IMR-90 (cell line): ENCODE measurements at regions not wholly inside any gene's neighbourhood (a gene's known extent, or its start where the extent isn't known, plus 50 kb on each side); places are given as distances from the start of the nearest gene placed in this dataset.

Source experiments
- ATAC-seq: fragments of 200-7000 bp; cut with Tn5 transposase; 2 replicates; pipeline ENCODE4 v1.9.1; 2020; ENCODE audit warnings: low read depth, mild to moderate bottlenecking, moderate library complexity
- BruUV-seq: library from RNA; stranded (reverse); fragments of 400-500 nt; replicated peaks from 2 replicates; lab custom pipeline; 2021; lab: Mats Ljungman, UMichigan
- CTCF ChIA-PET: fragments of 300-600 bp; formaldehyde crosslinking; extraction: SDS; loops from one replicate; lab custom pipeline; 2021; ENCODE audit warnings: antibody characterized with exemption; lab: Yijun Ruan, JAX
- POLR2A ChIA-PET: fragments of 300-600 bp; sonication (Branson Sonifier 250); formaldehyde crosslinking; loops from one replicate; lab custom pipeline; 2022; ENCODE audit warnings: antibody characterized with exemption; ENCODE audit not compliant: unreplicated experiment; lab: Charles Lee
- DNase-seq: peaks from one replicate; pipeline ENCODE4 v3.0.0; 2013
- H2AFZ ChIP-seq: replicated peaks from 2 replicates; pipeline ENCODE3; 2013; ENCODE audit warnings: low read length, mild to moderate bottlenecking; ENCODE audit not compliant: poor library complexity
- H2AK5ac ChIP-seq: 2 replicates; pipeline ENCODE4 v1.6.1; 2013; ENCODE audit warnings: low read depth, low read length, inconsistent platforms
- H2AK9ac ChIP-seq: replicated peaks from 2 replicates; pipeline ENCODE3; 2013; ENCODE audit warnings: mild to moderate bottlenecking, low read depth, low read length, moderate library complexity; ENCODE audit not compliant: poor library complexity
- H2BK120ac ChIP-seq: 2 replicates; pipeline ENCODE4 v1.6.1; 2013; ENCODE audit warnings: low read depth, low read length, inconsistent platforms
- H2BK15ac ChIP-seq: 3 replicates; pipeline ENCODE4 v1.6.1; 2013; ENCODE audit warnings: low read depth, low read length, inconsistent platforms
- H2BK20ac ChIP-seq: 2 replicates; pipeline ENCODE4 v1.6.1; 2013; ENCODE audit warnings: low read depth, mild to moderate bottlenecking, inconsistent platforms, low read length, moderate library complexity
- H2BK5ac ChIP-seq: 2 replicates; pipeline ENCODE4 v1.6.1; 2013; ENCODE audit warnings: mild to moderate bottlenecking, low read depth, low read length, inconsistent platforms; ENCODE audit not compliant: poor library complexity, severe bottlenecking
- H3K14ac ChIP-seq: replicated peaks from 2 replicates; pipeline ENCODE4 v1.6.1; 2013; ENCODE audit warnings: low read depth, low read length, inconsistent platforms
- H3K18ac ChIP-seq: 2 replicates; pipeline ENCODE4 v1.6.1; 2013; ENCODE audit warnings: low read depth, low read length, control low read depth
- H3K23ac ChIP-seq: 2 replicates; pipeline ENCODE4 v1.6.1; 2013; ENCODE audit warnings: low read depth, low read length, inconsistent platforms
- H3K27ac ChIP-seq: 2 replicates; pipeline ENCODE4 v1.5.1; 2013; ENCODE audit warnings: mild to moderate bottlenecking, control low read depth, low read length; ENCODE audit not compliant: insufficient read depth
- H3K27me3 ChIP-seq: 2 replicates; pipeline ENCODE4 v1.6.1; 2013; ENCODE audit warnings: low read length; ENCODE audit not compliant: control insufficient read depth, insufficient read depth
- H3K36me3 ChIP-seq: 2 replicates; pipeline ENCODE4 v1.6.1; 2013; ENCODE audit warnings: low read length, mixed read lengths; ENCODE audit not compliant: control insufficient read depth, insufficient read depth
- H3K4ac ChIP-seq: 2 replicates; pipeline ENCODE4 v1.6.1; 2013; ENCODE audit warnings: low read depth, low read length, inconsistent platforms
- H3K4me1 ChIP-seq: 2 replicates; pipeline ENCODE4 v1.6.1; 2013; ENCODE audit warnings: low read length, mixed read lengths; ENCODE audit not compliant: control insufficient read depth, insufficient read depth
- H3K4me2 ChIP-seq: 2 replicates; pipeline ENCODE4 v1.6.1; 2013; ENCODE audit warnings: low read depth, mild to moderate bottlenecking, control low read depth, low read length, moderate library complexity
- H3K4me3 ChIP-seq: 2 replicates; pipeline ENCODE4 v1.5.1; 2013; ENCODE audit warnings: low read depth, mild to moderate bottlenecking, control low read depth, low read length, moderate library complexity; ENCODE audit not compliant: insufficient read depth
- H3K56ac ChIP-seq: 2 replicates; pipeline ENCODE4 v1.6.1; 2013; ENCODE audit warnings: low read length, inconsistent platforms; ENCODE audit not compliant: insufficient read depth; ENCODE audit errors: extremely low read depth
- H3K79me1 ChIP-seq, 2 experiments: 2 replicates each; pipeline ENCODE4 v1.6.1; 2013; ENCODE audit warnings: low read length in 2 of 2, inconsistent platforms in 1 of 2, low read depth in 1 of 2
- H3K9ac ChIP-seq: 2 replicates; pipeline ENCODE4 v1.6.1; 2013; ENCODE audit warnings: low read depth, low read length, control low read depth
- H3K9me1 ChIP-seq: 2 replicates; pipeline ENCODE4 v1.6.1; 2013; ENCODE audit warnings: low read length, inconsistent platforms; ENCODE audit not compliant: insufficient read depth
- H3K9me3 ChIP-seq: 2 replicates; pipeline ENCODE4 v1.6.1; 2013; ENCODE audit warnings: low read length; ENCODE audit not compliant: control insufficient read depth, insufficient read depth
- H4K20me1 ChIP-seq: 2 replicates; pipeline ENCODE4 v1.6.1; 2013; ENCODE audit warnings: low read length, inconsistent platforms; ENCODE audit not compliant: insufficient read depth
- H4K5ac ChIP-seq: 2 replicates; pipeline ENCODE4 v1.6.1; 2013; ENCODE audit warnings: mild to moderate bottlenecking, low read depth, low read length, control low read depth
- H4K8ac ChIP-seq, 2 experiments: 2 replicates each; pipeline ENCODE4 v1.6.1; 2013; ENCODE audit warnings: low read depth in 2 of 2, low read length in 2 of 2, control low read depth in 1 of 2, inconsistent platforms in 1 of 2
- H4K91ac ChIP-seq: 2 replicates; pipeline ENCODE4 v1.6.1; 2013; ENCODE audit warnings: low read depth, low read length, inconsistent platforms; ENCODE audit not compliant: insufficient read depth
- FOS ChIP-seq: fragments of 150-350 bp; IDR thresholded peaks from 2 replicates; pipeline ENCODE4 v1.6.1; 2016; ENCODE audit warnings: low read depth, low read length
- MXI1 ChIP-seq: IDR thresholded peaks from 2 replicates; pipeline ENCODE4 v1.6.1; 2012; ENCODE audit warnings: low read depth, mild to moderate bottlenecking, low read length, moderate library complexity, borderline replicate concordance
- WGBS, 2 experiments: methylation state at CpG; one replicate each; pipeline versions ENCODE4 v1.1.5 to v1.1.7; 2013; ENCODE audit warnings: missing lambda C conversion rate in 2 of 2; ENCODE audit not compliant: insufficient read length in 1 of 2; ENCODE audit errors: extremely low coverage in 2 of 2; 5-methylcytosine and 5-hydroxymethylcytosine counted together
- dilution Hi-C: fragments of 300-500 bp; cut with HindIII; formaldehyde crosslinking; loops from one replicate; pipeline ENCODE4 v1.14.3; 2018; ENCODE audit warnings: low sequenced_read_pairs; ENCODE audit not compliant: unreplicated experiment
- in situ Hi-C: fragments of 300-500 bp; cut with MboI; formaldehyde crosslinking; loops from 3 replicates; pipeline ENCODE4 v1.14.3; 2019; ENCODE audit warnings: low sequenced_read_pairs, inconsistent platforms, mixed read lengths
- intact Hi-C: fragments of 100-400 bp; cut with micrococcal nuclease; formaldehyde crosslinking; loops from 2 replicates; pipeline ENCODE4 v1.10.0; 2022
- TF ChIP-seq, protein P1 (sequence below): fragments of 150-350 bp; IDR thresholded peaks from 2 replicates; pipeline ENCODE4 v1.6.1; 2017; ENCODE audit warnings: mild to moderate bottlenecking, antibody characterized with exemption, low read length, low read depth

DNA sequence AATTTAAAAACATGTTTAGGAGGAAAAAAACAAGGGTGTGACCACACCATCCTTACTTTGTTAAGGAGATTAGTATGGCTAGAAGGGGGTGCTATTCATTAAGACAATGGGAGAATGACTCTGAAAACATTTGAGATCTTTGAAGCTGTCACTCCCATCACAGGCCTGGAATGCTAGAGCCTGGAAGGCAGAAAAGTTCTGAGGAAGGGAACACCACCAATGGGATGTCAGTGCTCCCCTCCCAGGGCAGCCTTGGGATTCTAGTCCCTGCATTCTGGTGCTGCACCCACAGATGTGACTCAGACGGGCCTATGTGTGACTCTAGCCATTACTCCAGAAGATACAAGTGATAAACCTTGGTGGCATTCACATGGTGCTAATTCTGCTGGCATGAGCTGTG is 162.2 kb upstream of the ANXA10 start:
- dilution Hi-C loops: no loop called here
- Histone ChIP-seq H3K36me3 (no peaks in the 10 kb centered on the region), H3K9me1 (no peaks in the 10 kb centered on the region), H3K27me3 (no peaks in the 10 kb centered on the region), H4K5ac (no peak overlapping the region), H3K4me3 (no peak overlapping the region), H2BK20ac (no peak overlapping the region), H3K56ac (no peak overlapping the region), H3K9ac (no peak overlapping the region), H2AK9ac (no peak overlapping the region), H3K79me1 (no peaks in the 10 kb centered on the region), H3K4me2 (no peak overlapping the region), H2BK15ac (no peak overlapping the region), H3K27ac (no peak overlapping the region), H2BK120ac (no peak overlapping the region), H3K4ac (no peak overlapping the region), H3K4me1 (no peaks in the 10 kb centered on the region), H3K18ac (no peak overlapping the region), H2BK5ac (no peak overlapping the region), H3K9me3 (no peaks in the 10 kb centered on the region), H2AFZ (no peak overlapping the region), H3K23ac (no peak overlapping the region), H4K91ac (no peak overlapping the region), H2AK5ac (no peak overlapping the region), H4K8ac (no peak overlapping the region), H3K14ac (no peak overlapping the region), H4K20me1 (no peaks in the 10 kb centered on the region)
- ATAC-seq: no peak
- intact Hi-C loops: no loop called here
- no peak for DNase-seq
- no CpG with 5 or more reads among the region's 1 CpG for WGBS, 2 experiments
- in situ Hi-C loops: no loop called here
- POLR2A ChIA-PET: no interaction called here
- no TSS peak for BruUV-seq
- CTCF ChIA-PET: no interaction called here
- TF ChIP-seq, protein P1, sequence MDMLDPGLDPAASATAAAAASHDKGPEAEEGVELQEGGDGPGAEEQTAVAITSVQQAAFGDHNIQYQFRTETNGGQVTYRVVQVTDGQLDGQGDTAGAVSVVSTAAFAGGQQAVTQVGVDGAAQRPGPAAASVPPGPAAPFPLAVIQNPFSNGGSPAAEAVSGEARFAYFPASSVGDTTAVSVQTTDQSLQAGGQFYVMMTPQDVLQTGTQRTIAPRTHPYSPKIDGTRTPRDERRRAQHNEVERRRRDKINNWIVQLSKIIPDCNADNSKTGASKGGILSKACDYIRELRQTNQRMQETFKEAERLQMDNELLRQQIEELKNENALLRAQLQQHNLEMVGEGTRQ: no peak
- TF ChIP-seq FOS: no peak
- TF ChIP-seq MXI1: no peak
